Neural crest cell (in vitro differentiated cells): ENCODE measurements at regions not wholly inside any gene's neighbourhood (a gene's known extent, or its start where the extent isn't known, plus 50 kb on each side); places are given as distances from the start of the nearest gene placed in this dataset.
"Not testable (repeated sequence)": the region's sequence is repeated elsewhere in the genome, so short reads cannot be mapped to it uniquely, and the experiment has no call there.

Source experiments
- DNase-seq: peaks from one replicate; pipeline ENCODE4 v3.0.0; 2021; ENCODE audit warnings: low read depth, mixed read lengths, low spot score
- H3K27ac Mint-ChIP-seq: one replicate; pipeline ENCODE4 v1.8.0; 2021; ENCODE audit warnings: mild to moderate bottlenecking, mixed read lengths; ENCODE audit not compliant: unreplicated experiment
- H3K27me3 Mint-ChIP-seq: 2 replicates; pipeline ENCODE4 v1.8.0; 2021; ENCODE audit warnings: low read depth, mild to moderate bottlenecking, mixed read lengths
- H3K36me3 Mint-ChIP-seq: 2 replicates; pipeline ENCODE4 v1.8.0; 2021; ENCODE audit warnings: low read depth, mild to moderate bottlenecking, mixed read lengths
- H3K4me1 Mint-ChIP-seq: 2 replicates; pipeline ENCODE4 v1.8.0; 2021; ENCODE audit warnings: mixed read lengths
- H3K4me3 Mint-ChIP-seq: one replicate; pipeline ENCODE4 v1.8.0; 2021; ENCODE audit warnings: mild to moderate bottlenecking, mixed read lengths
- H3K9me3 Mint-ChIP-seq: 2 replicates; pipeline ENCODE4 v1.8.0; 2021; ENCODE audit warnings: mixed read lengths
- CTCF ChIP-seq: fragments of 200-600 bp; sonication (generic); conservative IDR thresholded peaks from 2 replicates; pipeline ENCODE4 v1.5.0; 2021; ENCODE audit warnings: antibody characterized with exemption, mild to moderate bottlenecking

- not testable (repeated sequence) for H3K27ac Mint-ChIP-seq, H3K9me3 Mint-ChIP-seq, DNase-seq, H3K4me1 Mint-ChIP-seq, H3K4me3 Mint-ChIP-seq, H3K27me3 Mint-ChIP-seq, H3K36me3 Mint-ChIP-seq
Measured at GRCh38 chr6:26924206-26924605, 264.7 kb upstream of the ZNF322 start.

GRCh38 chr6:26928190-26928589 is 268.6 kb upstream of the ZNF322 start:
- not testable (repeated sequence) for H3K4me1 Mint-ChIP-seq, H3K27ac Mint-ChIP-seq, H3K9me3 Mint-ChIP-seq, DNase-seq, H3K4me3 Mint-ChIP-seq, H3K27me3 Mint-ChIP-seq, H3K36me3 Mint-ChIP-seq

GRCh38 chr6:26937258-26937657 is 277.7 kb upstream of the ZNF322 start:
- H3K36me3 Mint-ChIP-seq, H3K9me3 Mint-ChIP-seq, H3K4me1 Mint-ChIP-seq, H3K27me3 Mint-ChIP-seq, H3K27ac Mint-ChIP-seq, DNase-seq, H3K4me3 Mint-ChIP-seq: not testable (repeated sequence)

- H3K9me3 Mint-ChIP-seq, H3K27ac Mint-ChIP-seq, H3K27me3 Mint-ChIP-seq, H3K4me3 Mint-ChIP-seq, H3K36me3 Mint-ChIP-seq, DNase-seq: not testable (repeated sequence)
- peaks cover 14% of the 10 kb centered on the region for H3K4me1 Mint-ChIP-seq
Measured at GRCh38 chr6:26951211-26951610, 291.7 kb upstream of the ZNF322 start.

GRCh38 chr6:26956078-26956600 is 291.4 kb upstream of the PRSS16 start:
- Mint-ChIP-seq H3K27ac (peak overlapping the region; percentile 68), H3K4me3 (peak overlapping the region; percentile 95), H3K4me1 (peaks cover 20% of the 10 kb centered on the region)
- H3K9me3 Mint-ChIP-seq, H3K27me3 Mint-ChIP-seq, H3K36me3 Mint-ChIP-seq: not testable (repeated sequence)
- peak; percentile 43 for DNase-seq

GRCh38 chr6:26956601-26957184 is 290.8 kb upstream of the PRSS16 start:
- Mint-ChIP-seq H3K4me3 (peak overlapping the region; percentile 87), H3K4me1 (peaks cover 20% of the 10 kb centered on the region)
- not testable (repeated sequence) for H3K9me3 Mint-ChIP-seq, H3K27ac Mint-ChIP-seq, H3K27me3 Mint-ChIP-seq, H3K36me3 Mint-ChIP-seq
- DNase-seq: peak; percentile 78
- TF ChIP-seq CTCF: peak; percentile 75

GRCh38 chr6:26957399-26958127 is 289.9 kb upstream of the PRSS16 start:
- H3K4me1 Mint-ChIP-seq: peaks cover 20% of the 10 kb centered on the region
- not testable (repeated sequence) for DNase-seq, H3K36me3 Mint-ChIP-seq, H3K9me3 Mint-ChIP-seq, H3K27ac Mint-ChIP-seq, H3K27me3 Mint-ChIP-seq
- H3K4me3 Mint-ChIP-seq: peak overlapping the region; percentile 87

- not testable (repeated sequence) for H3K4me1 Mint-ChIP-seq, H3K27me3 Mint-ChIP-seq, H3K36me3 Mint-ChIP-seq, DNase-seq, H3K9me3 Mint-ChIP-seq, H3K27ac Mint-ChIP-seq, H3K4me3 Mint-ChIP-seq
Measured at GRCh38 chr6:26961236-26961635, 286.3 kb upstream of the PRSS16 start.

GRCh38 chr6:27002447-27002846 is 245.1 kb upstream of the PRSS16 start:
- DNase-seq: no peak
- no peaks in the 10 kb centered on the region for H3K4me1 Mint-ChIP-seq
- no peaks in the 10 kb centered on the region for H3K27me3 Mint-ChIP-seq
- no peak for TF ChIP-seq CTCF
- no peaks in the 10 kb centered on the region for H3K9me3 Mint-ChIP-seq
- no peak overlapping the region for H3K4me3 Mint-ChIP-seq
- no peaks in the 10 kb centered on the region for H3K36me3 Mint-ChIP-seq
- H3K27ac Mint-ChIP-seq: no peak overlapping the region
